C4-2B (cell line): ENCODE measurements at regions not wholly inside any gene's neighbourhood (a gene's known extent, or its start where the extent isn't known, plus 50 kb on each side); places are given as distances from the start of the nearest gene placed in this dataset.
"Not testable (repeated sequence)": the region's sequence is repeated elsewhere in the genome, so short reads cannot be mapped to it uniquely, and the experiment has no call there.

Source experiments
- H3K27ac ChIP-seq: fragments of 450-650 bp; 2 replicates; pipeline ENCODE4 v1.5.1; 2017
- CTCF ChIP-seq: fragments of 450-650 bp; conservative IDR thresholded peaks from 2 replicates; pipeline ENCODE4 v1.5.1; 2017; ENCODE audit warnings: mild to moderate bottlenecking
- ZFX ChIP-seq: fragments of 450-650 bp; IDR thresholded peaks from 2 replicates; pipeline ENCODE4 v1.6.1; 2017

GRCh38 chr3:90180543-90180942 is 1073.1 kb downstream of the EPHA3 start:
- TF ChIP-seq ZFX (no peak), CTCF (no peak)
- H3K27ac ChIP-seq = no peak overlapping the region

GRCh38 chr3:90182291-90182976 is 1075.0 kb downstream of the EPHA3 start:
- H3K27ac ChIP-seq = not testable (repeated sequence)
- TF ChIP-seq CTCF = peak; percentile 51

- TF ChIP-seq CTCF (no peak), ZFX (no peak)
- H3K27ac ChIP-seq = no peak overlapping the region
Measured at GRCh38 chr3:90184861-90185260, 1077.4 kb downstream of the EPHA3 start.

GRCh38 chr3:90197383-90197782 is 1090.0 kb downstream of the EPHA3 start:
- H3K27ac ChIP-seq = not testable (repeated sequence)

DNA sequence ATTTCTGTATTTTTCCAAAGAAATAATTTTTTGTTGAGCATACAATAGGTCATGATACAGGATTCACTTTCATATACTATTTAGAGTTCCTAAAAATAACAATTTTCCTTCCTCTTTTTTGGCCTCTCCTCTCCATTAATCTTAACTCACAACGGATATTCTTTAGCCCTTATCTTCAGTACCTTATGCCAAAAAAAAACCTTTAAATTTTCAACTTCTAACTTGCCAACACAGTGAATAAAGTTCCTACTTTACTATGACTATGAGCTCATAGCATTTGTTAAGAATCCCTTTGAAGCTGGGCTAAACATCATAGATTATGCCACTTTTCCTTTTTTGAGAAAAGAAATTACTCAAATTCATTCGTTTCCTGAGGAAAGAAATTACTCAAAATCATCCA is 1095.5 kb downstream of the EPHA3 start:
- H3K27ac ChIP-seq = not testable (repeated sequence)

GRCh38 chr3:90206482-90206881 is 1099.1 kb downstream of the EPHA3 start:
- H3K27ac ChIP-seq = not testable (repeated sequence)

DNA sequence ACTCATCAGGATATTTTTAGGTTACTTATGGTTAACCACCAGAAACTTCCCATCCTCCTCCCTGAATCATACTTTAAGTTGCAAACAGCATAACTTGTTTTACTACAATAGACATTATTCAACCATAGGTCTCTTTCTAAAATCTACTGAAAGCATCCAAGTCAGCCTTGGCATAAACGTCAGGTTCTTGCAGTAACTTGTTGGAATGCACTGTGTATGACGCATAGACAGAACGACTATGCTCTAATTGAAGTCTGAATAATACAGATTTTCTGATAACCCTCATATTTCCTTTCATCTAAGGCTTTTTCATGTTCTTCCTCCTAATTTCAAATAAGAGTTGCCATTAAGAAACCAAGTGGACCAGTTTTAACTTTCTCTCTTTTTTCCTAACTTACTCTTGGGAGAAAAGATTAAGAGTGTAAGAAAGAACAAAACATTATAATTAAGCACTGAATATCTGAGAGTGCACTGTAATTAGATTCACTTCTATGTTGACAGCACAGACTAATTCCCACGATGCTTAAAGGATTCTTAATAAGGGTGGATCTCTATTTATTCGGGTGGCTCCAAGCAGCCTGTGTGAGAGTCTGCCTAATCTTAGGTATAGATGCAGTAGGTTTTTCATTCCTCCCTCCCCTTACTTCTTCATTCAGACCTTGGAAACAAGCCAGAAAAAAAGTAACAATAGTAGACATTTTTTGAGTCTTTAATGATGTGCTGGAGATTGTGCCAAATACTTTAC is 1100.1 kb downstream of the EPHA3 start:
- not testable (repeated sequence) for H3K27ac ChIP-seq

- H3K27ac ChIP-seq = no peak overlapping the region
- TF ChIP-seq ZFX (no peak), CTCF (no peak)
Measured at GRCh38 chr3:90221900-90222299, 1114.5 kb downstream of the EPHA3 start.

DNA sequence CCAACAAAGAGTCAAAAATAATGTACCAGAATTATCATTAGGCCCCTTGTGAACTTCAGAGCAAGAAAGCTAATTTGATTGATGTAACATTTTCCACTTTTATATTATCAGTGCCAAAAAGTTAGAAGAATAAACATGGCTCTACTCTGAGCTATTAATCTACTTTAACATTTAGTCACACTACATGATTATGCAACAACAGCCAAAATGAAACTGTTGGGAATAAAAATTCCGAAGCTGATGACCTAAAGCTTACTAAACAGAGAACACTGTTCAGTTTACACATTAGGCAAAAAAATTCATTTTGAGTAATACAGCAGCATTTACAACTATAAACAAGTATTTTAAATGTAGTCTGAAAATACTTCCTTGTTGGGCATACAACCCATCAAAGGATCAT is 1134.1 kb downstream of the EPHA3 start:
- no peak overlapping the region for H3K27ac ChIP-seq
- TF ChIP-seq ZFX = no peak
- no peak for TF ChIP-seq CTCF
